Nephron progenitor cell (in vitro differentiated cells): ENCODE measurements at regions not wholly inside any gene's neighbourhood (a gene's known extent, or its start where the extent isn't known, plus 50 kb on each side); places are given as distances from the start of the nearest gene placed in this dataset.
"Not testable (repeated sequence)": the region's sequence is repeated elsewhere in the genome, so short reads cannot be mapped to it uniquely, and the experiment has no call there.

Experiments
- DNase-seq: peaks from one replicate; pipeline ENCODE4 v3.0.0; 2021
- H3K27ac Mint-ChIP-seq: 2 replicates; pipeline ENCODE4 v1.8.0; 2021; ENCODE audit warnings: mild to moderate bottlenecking, moderate library complexity, mixed read lengths
- H3K27me3 Mint-ChIP-seq: 2 replicates; pipeline ENCODE4 v1.8.0; 2021; ENCODE audit warnings: mild to moderate bottlenecking, low read depth, mixed read lengths; ENCODE audit not compliant: poor library complexity
- H3K36me3 Mint-ChIP-seq: 2 replicates; pipeline ENCODE4 v1.8.0; 2021; ENCODE audit warnings: low read depth, mixed read lengths
- H3K4me1 Mint-ChIP-seq: 2 replicates; pipeline ENCODE4 v1.8.0; 2021; ENCODE audit warnings: mixed read lengths
- H3K4me3 Mint-ChIP-seq: 2 replicates; pipeline ENCODE4 v1.8.0; 2021; ENCODE audit warnings: mild to moderate bottlenecking, moderate library complexity, mixed read lengths
- H3K9me3 Mint-ChIP-seq: 2 replicates; pipeline ENCODE4 v1.8.0; 2021; ENCODE audit warnings: mild to moderate bottlenecking, moderate library complexity, mixed read lengths
- TF ChIP-seq, protein P1 (sequence below): fragments of 200-600 bp; sonication (generic); IDR thresholded peaks from 2 replicates; pipeline ENCODE4 v1.5.0; 2021; ENCODE audit warnings: antibody characterized with exemption

DNA sequence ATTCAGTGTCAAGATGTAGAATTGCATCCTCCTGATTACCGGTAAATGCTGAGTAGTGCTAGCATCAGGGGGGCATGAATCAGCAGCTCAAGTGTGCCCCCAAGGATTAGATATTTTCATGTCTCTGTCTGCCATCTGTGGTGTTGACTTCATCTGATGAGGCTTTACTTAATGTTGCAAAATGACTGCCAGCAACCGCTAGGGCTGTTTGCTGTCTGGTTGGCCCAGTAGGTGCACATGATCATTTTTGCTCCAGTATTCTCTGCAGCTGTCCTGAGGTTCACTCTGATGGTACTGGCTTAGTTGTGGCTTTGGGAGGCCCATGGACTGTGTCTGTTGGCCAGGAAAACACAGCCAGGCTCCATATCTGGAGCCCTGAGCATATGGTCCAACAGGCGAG is 316.4 kb downstream of the SOX2 start:
- DNase-seq: no peak
- H3K27ac Mint-ChIP-seq: no peak overlapping the region
- TF ChIP-seq, protein P1, sequence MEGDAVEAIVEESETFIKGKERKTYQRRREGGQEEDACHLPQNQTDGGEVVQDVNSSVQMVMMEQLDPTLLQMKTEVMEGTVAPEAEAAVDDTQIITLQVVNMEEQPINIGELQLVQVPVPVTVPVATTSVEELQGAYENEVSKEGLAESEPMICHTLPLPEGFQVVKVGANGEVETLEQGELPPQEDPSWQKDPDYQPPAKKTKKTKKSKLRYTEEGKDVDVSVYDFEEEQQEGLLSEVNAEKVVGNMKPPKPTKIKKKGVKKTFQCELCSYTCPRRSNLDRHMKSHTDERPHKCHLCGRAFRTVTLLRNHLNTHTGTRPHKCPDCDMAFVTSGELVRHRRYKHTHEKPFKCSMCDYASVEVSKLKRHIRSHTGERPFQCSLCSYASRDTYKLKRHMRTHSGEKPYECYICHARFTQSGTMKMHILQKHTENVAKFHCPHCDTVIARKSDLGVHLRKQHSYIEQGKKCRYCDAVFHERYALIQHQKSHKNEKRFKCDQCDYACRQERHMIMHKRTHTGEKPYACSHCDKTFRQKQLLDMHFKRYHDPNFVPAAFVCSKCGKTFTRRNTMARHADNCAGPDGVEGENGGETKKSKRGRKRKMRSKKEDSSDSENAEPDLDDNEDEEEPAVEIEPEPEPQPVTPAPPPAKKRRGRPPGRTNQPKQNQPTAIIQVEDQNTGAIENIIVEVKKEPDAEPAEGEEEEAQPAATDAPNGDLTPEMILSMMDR: no peak
- H3K4me1 Mint-ChIP-seq: peaks cover 10% of the 10 kb centered on the region
- H3K9me3 Mint-ChIP-seq: no peaks in the 10 kb centered on the region
- no peak overlapping the region for H3K4me3 Mint-ChIP-seq
- H3K36me3 Mint-ChIP-seq: no peaks in the 10 kb centered on the region
- no peaks in the 10 kb centered on the region for H3K27me3 Mint-ChIP-seq

DNA sequence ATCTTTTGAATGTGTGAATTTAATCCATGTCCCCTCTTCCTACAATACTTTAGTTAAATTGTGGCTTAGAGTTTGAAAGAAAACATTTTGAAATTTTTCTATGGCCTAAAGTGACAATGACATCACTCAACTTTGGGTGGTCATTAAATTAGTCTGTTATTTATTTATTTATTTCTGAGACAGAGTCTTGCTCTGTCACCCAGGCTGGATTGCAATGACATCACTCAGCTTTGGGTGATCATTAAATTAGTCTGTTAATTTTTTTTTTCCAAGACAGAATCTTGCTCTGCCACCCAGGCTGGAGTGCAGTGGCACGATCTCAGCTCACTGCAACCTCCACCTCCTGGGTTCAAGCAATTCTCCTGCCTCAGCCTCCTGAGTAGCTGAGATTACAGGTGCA is 322.5 kb downstream of the SOX2 start:
- H3K4me1 Mint-ChIP-seq, H3K36me3 Mint-ChIP-seq, DNase-seq, H3K27ac Mint-ChIP-seq, H3K27me3 Mint-ChIP-seq, H3K9me3 Mint-ChIP-seq, H3K4me3 Mint-ChIP-seq: not testable (repeated sequence)

DNA sequence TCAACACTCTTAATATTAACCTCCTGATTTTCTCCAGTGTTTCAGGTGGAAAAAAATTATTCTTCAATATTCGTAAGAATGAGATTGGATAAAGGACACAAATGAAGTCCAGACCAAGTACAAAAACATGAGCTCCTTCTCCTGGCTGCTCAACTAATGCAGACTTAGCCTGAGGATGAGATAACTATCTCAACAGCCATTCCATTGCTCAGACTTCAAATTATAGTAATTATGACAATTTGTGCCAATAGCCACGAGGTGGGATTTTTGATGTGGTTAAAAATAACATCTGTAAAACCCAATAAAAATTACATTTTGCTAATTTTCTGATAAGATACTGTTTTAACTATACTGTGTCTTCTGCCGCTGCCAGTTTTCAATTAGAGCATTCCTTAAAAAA is 323.6 kb downstream of the SOX2 start:
- H3K27me3 Mint-ChIP-seq: peaks cover 5% of the 10 kb centered on the region
- no peak for DNase-seq
- no peak overlapping the region for H3K27ac Mint-ChIP-seq
- no peaks in the 10 kb centered on the region for H3K36me3 Mint-ChIP-seq
- peaks cover 8% of the 10 kb centered on the region for H3K9me3 Mint-ChIP-seq
- no peak overlapping the region for H3K4me3 Mint-ChIP-seq
- H3K4me1 Mint-ChIP-seq: no peaks in the 10 kb centered on the region
- TF ChIP-seq, protein P1: no peak

DNA sequence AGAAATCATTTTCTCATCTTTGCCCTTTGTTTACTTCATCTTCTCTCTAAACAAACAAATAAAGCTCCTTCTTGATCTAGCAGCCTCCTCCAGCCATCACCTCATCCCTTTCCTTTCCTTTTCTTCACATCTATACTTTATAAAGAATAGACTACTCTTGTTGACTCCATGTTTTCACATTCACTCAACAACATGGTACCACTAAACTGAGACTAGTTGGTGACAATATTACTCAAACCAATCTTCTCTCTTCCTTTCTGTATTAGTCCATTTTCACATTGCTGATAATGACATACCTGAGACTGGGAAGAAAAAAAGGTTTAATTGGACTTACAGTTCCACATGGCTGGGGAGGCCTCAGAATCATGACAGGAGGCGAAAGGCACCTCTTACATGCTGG is 324.7 kb downstream of the SOX2 start:
- H3K4me1 Mint-ChIP-seq: no peaks in the 10 kb centered on the region
- no peak for DNase-seq
- no peak overlapping the region for H3K27ac Mint-ChIP-seq
- no peaks in the 10 kb centered on the region for H3K36me3 Mint-ChIP-seq
- H3K27me3 Mint-ChIP-seq: peaks cover 5% of the 10 kb centered on the region
- H3K4me3 Mint-ChIP-seq: no peak overlapping the region
- peaks cover 8% of the 10 kb centered on the region for H3K9me3 Mint-ChIP-seq
- TF ChIP-seq, protein P1: no peak

DNA sequence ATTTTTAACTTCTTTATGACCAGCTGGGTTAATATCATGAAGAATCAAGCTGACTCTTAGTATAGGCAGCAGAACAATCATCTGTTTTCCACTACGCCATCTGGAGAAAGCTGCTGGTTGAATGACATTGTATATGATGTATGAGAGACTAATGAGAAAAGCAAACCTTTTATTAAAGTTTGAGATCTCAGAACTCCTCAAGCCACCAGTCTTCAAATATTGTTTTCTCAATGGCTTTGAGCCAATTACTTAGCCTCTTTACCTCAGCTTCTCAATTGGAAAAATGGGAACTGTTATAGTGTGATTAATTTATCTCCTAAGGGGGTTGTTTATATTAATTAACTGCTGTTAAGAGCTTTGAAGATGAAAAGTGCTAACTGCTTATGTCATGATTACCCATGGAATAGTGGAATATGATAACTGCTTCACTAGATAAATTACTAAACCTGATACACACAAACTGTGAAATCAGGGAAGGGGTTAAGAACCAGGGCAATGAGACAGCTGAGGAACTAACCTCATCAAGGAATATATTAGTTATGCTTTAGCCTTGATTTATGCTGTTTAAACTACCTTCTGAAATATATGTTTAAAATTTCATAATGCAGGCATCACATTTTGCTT is 330.1 kb downstream of the SOX2 start:
- Mint-ChIP-seq H3K27me3 (peaks cover 8% of the 10 kb centered on the region), H3K4me3 (no peak overlapping the region), H3K27ac (no peak overlapping the region), H3K4me1 (peaks cover 12% of the 10 kb centered on the region), H3K36me3 (no peaks in the 10 kb centered on the region), H3K9me3 (peaks cover 17% of the 10 kb centered on the region)
- TF ChIP-seq, protein P1: no peak
- DNase-seq: no peak

DNA sequence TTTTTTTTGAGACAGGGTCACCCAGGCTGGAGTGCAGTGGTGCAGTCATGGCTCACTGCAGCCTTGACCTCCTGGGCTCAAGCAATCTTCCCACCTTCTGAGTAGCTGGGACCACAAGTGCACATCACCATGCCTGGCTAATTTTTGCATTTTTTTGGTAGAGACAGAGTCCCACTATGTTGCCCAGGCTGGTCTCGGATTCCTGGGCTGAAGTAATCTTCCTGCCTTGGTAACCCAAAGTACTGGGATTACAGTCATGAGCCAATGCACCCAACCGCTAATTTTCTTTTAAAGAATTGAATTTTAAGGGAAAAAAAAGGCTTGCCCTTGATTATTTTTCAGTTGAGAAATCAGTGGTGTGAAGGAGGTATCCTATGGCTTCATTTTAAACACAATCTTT is 334.0 kb downstream of the SOX2 start:
- Mint-ChIP-seq H3K4me3 (no peak overlapping the region), H3K27me3 (peaks cover 3% of the 10 kb centered on the region), H3K9me3 (peaks cover 9% of the 10 kb centered on the region), H3K4me1 (peaks cover 12% of the 10 kb centered on the region), H3K27ac (peak overlapping the region; percentile 48), H3K36me3 (no peaks in the 10 kb centered on the region)
- no peak for DNase-seq
- TF ChIP-seq, protein P1: no peak
